ENCODE measurements at regions not wholly inside any gene's neighbourhood (a gene's known extent, or its start where the extent isn't known, plus 50 kb on each side); places are given as distances from the start of the nearest gene placed in this dataset.

DNA sequence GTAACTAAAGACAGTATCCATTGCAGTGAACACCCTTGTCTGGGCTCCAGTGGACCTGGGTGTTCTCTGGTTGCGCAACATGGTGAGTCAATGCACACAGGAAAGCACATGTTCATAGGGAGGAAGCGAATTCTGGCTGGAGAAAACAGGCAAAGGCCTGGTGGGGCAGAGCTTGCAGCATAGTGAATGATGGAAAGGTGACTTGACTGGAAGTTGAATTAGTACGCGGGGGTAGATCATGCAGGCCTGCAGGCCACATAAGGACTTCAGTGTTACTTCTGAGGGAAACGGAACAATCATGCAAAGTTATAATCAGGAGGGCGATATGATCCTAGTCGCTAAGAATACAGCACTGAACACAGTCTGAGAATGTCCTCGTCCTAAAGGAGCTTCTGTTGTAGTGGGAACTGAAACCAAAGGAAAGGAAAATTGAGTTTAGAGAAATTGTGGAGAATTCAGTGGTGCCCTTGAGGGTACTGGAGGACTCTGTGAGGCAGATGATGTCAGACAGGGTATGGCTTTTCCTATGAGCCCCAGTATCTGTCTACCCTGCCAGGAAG, 71.9 kb upstream of the RANBP3L start:
- TF ChIP-seq, protein P1, sequence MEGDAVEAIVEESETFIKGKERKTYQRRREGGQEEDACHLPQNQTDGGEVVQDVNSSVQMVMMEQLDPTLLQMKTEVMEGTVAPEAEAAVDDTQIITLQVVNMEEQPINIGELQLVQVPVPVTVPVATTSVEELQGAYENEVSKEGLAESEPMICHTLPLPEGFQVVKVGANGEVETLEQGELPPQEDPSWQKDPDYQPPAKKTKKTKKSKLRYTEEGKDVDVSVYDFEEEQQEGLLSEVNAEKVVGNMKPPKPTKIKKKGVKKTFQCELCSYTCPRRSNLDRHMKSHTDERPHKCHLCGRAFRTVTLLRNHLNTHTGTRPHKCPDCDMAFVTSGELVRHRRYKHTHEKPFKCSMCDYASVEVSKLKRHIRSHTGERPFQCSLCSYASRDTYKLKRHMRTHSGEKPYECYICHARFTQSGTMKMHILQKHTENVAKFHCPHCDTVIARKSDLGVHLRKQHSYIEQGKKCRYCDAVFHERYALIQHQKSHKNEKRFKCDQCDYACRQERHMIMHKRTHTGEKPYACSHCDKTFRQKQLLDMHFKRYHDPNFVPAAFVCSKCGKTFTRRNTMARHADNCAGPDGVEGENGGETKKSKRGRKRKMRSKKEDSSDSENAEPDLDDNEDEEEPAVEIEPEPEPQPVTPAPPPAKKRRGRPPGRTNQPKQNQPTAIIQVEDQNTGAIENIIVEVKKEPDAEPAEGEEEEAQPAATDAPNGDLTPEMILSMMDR (IDR thresholded peaks at IDR 0.05): no peak
- no peak for TF ChIP-seq EP300 (IDR thresholded peaks at IDR 0.05)
- TF ChIP-seq POLR2A (IDR thresholded peaks at IDR 0.05): no peak
- DNase-seq: peak in 2 of 5 donors; percentile 42 to 72
- H3K9me3 ChIP-seq: no peaks in the 10 kb centered on the region
- H3K36me3 ChIP-seq: no peaks in the 10 kb centered on the region
- H3K4me1 ChIP-seq (ENCODE audit: insufficient read depth): peaks cover 1% of the 10 kb centered on the region
- H3K4me3 ChIP-seq: no peak overlapping the region
- no peaks in the 10 kb centered on the region for H3K27me3 ChIP-seq
- no peak overlapping the region for H3K27ac ChIP-seq
- intact Hi-C loops (cut with DNase I): no loop called here
- WGBS, 3 donors: 85 to 89% (median 89%) methylated on average over 8 of the region's 8 CpGs

DNA sequence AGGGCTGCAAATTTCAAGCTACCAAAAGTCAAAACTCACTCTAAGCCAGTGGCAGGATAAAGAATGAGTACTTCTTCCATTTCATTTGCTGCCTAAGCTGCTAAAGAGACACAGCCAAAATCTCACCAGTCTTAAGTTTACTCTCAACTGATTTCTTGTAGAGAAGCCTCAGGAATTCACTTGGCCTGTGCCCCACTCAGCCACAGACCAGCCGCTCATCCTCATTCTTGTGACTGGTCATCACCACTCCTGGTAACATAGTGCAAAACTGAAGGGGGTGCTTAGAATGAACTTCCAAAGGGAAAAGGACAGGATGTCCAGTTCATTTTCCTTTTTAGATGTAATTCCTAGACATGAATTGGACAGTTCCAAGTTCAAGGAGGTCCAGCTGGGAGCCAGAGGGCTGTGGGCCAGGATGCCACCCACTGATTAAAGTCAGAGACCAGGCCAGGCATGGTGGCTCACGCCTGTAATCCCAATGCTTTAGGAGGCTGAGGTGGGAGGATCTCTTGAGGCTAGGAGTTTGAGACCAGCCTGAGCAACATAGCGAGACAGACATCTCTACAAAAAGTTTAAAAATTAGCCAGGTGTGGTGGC, 72.7 kb upstream of the RANBP3L start:
- DNase-seq: no peak
- Histone ChIP-seq H3K27me3 (no peaks in the 10 kb centered on the region), H3K9me3 (no peaks in the 10 kb centered on the region), H3K36me3 (no peaks in the 10 kb centered on the region), H3K4me1 (ENCODE audit: insufficient read depth) (peaks cover 1% of the 10 kb centered on the region), H3K27ac (no peak overlapping the region), H3K4me3 (no peak overlapping the region)
- TF ChIP-seq, protein P1 (IDR thresholded peaks at IDR 0.05): no peak
- TF ChIP-seq POLR2A (IDR thresholded peaks at IDR 0.05) (no peak), EP300 (IDR thresholded peaks at IDR 0.05) (no peak)
- 68 to 75% (median 72%) methylated on average over 3 of the region's 3 CpGs for WGBS, 3 donors
- intact Hi-C loops (cut with DNase I): no loop called here

DNA sequence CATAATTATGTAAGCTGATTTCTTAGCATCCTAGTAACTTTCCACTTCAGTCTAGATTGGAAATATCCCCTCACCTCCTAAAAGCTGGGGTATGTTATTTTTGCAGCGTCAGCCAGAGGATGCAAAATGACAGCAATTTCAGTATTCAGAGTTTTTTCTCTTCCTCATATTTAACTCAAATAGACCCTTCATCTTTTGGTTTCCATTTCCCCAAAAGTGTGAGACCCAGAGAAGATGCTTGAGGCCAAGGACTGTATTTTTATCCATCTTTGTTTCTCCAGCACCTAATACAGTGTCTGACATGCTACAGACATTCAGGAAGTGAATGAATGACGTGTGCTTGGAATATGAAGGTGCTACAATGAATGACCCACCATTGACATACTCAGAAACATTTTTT, 75.5 kb upstream of the RANBP3L start:
- H3K36me3 ChIP-seq: no peaks in the 10 kb centered on the region
- H3K27me3 ChIP-seq: no peaks in the 10 kb centered on the region
- intact Hi-C loops (cut with DNase I): no loop called here
- no peak overlapping the region for H3K27ac ChIP-seq
- 65 to 77% (median 72%) methylated on average over 2 of the region's 2 CpGs for WGBS, 3 donors
- no peaks in the 10 kb centered on the region for H3K9me3 ChIP-seq
- no peak for DNase-seq
- H3K4me1 ChIP-seq (ENCODE audit: insufficient read depth): no peaks in the 10 kb centered on the region
- no peak for TF ChIP-seq POLR2A (IDR thresholded peaks at IDR 0.05)
- TF ChIP-seq, protein P1 (IDR thresholded peaks at IDR 0.05): no peak
- no peak for TF ChIP-seq EP300 (IDR thresholded peaks at IDR 0.05)
- no peak overlapping the region for H3K4me3 ChIP-seq

DNA sequence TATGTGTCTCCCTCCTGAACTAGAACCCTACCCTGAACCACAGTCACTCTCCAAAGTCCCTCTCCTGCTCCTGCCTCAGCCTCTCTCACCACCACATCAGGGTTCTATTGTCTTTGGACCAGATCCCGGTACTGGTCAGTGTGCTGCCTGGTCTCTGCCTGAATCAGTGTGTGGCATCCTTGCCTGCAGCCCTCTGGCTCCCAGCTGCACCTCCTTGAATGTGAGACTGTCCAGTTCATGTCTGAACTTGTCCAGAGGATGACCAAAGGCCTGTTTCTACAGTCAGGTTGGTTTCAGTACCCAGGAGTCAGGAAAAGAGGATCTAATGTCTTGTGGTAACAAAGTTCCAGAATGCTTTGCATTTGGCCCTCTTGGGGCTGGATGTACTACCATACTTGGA, 76.8 kb upstream of the RANBP3L start:
- Histone ChIP-seq H3K4me1 (ENCODE audit: insufficient read depth) (no peaks in the 10 kb centered on the region), H3K9me3 (no peaks in the 10 kb centered on the region), H3K36me3 (no peaks in the 10 kb centered on the region), H3K27ac (no peak overlapping the region), H3K27me3 (no peaks in the 10 kb centered on the region), H3K4me3 (no peak overlapping the region)
- 90 to 95% (median 92%) methylated on average over 1 of the region's 1 CpG for WGBS, 3 donors
- DNase-seq: no peak
- intact Hi-C loops (cut with DNase I): no loop called here
- TF ChIP-seq, protein P1 (IDR thresholded peaks at IDR 0.05): no peak
- no peak for TF ChIP-seq EP300 (IDR thresholded peaks at IDR 0.05)
- TF ChIP-seq POLR2A (IDR thresholded peaks at IDR 0.05): no peak
